Activated B cell treated with CpG ODN at 0.5 μM for 24 hours (primary cell): ENCODE measurements at regions not wholly inside any gene's neighbourhood (a gene's known extent, or its start where the extent isn't known, plus 50 kb on each side); places are given as distances from the start of the nearest gene placed in this dataset.
A peak's percentile ranks its signal among the peaks of the same experiment; 100 is the strongest.

Experiments used
- ATAC-seq: fragments of 200-7000 bp; cut with Tn5 transposase; one replicate; pipeline ENCODE4 v1.10.0; 2021; ENCODE audit warnings: low read depth, mild to moderate bottlenecking, moderate library complexity
- CTCF ChIA-PET: fragments of 350-600 bp; sonication (Branson Sonifier 250); formaldehyde crosslinking; loops from one replicate; lab custom pipeline; 2021; ENCODE audit warnings: antibody characterized with exemption; lab: Charles Lee
- POLR2A ChIA-PET: fragments of 350-600 bp; sonication (Branson Sonifier 250); formaldehyde crosslinking; loops from one replicate; lab custom pipeline; 2021; ENCODE audit warnings: antibody characterized with exemption; lab: Charles Lee
- DNase-seq: peaks from one replicate; pipeline ENCODE4 v3.0.0; 2022
- H3K27ac Mint-ChIP-seq: one replicate; pipeline ENCODE4 v1.8.0; 2020; ENCODE audit warnings: mixed read lengths
- H3K27me3 Mint-ChIP-seq: one replicate; pipeline ENCODE4 v1.8.0; 2021; ENCODE audit warnings: mixed read lengths
- H3K36me3 Mint-ChIP-seq: one replicate; pipeline ENCODE4 v1.8.0; 2021; ENCODE audit warnings: low read depth, mixed read lengths
- H3K4me1 Mint-ChIP-seq: one replicate; pipeline ENCODE4 v1.8.0; 2021; ENCODE audit warnings: mixed read lengths
- H3K4me3 Mint-ChIP-seq: one replicate; pipeline ENCODE4 v1.8.0; 2020; ENCODE audit warnings: mild to moderate bottlenecking, mixed read lengths
- H3K9me3 Mint-ChIP-seq: one replicate; pipeline ENCODE4 v1.8.0; 2020; ENCODE audit warnings: mixed read lengths
- intact Hi-C: fragments of 100-400 bp; cut with micrococcal nuclease; formaldehyde crosslinking; loops from one replicate; pipeline ENCODE4 v1.15.1; 2024
- TF ChIP-seq, protein P1 (sequence below): fragments of 200-600 bp; IDR thresholded peaks from one replicate; pipeline ENCODE4 v1.8.0; 2022; ENCODE audit warnings: antibody characterized with exemption, mild to moderate bottlenecking

DNA sequence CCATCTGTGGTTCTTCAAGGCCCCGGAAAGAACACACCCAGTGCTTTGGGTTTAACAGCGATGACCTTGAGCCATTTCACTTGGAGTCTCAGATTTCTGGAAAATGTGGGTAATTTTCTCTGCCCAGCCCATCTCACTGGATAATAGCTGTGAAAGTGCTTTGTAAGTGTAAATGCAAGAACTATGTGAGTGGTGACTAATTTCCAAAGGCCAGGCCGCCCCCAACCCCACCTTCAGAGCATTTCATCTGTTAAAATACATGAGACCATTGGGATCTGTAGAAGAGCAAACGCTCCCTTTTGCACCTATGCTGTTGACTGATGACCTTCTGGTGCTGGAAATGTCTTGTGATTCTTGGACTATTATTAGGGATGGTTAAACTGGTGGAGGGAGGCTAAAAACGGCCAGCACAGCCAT is 196.8 kb upstream of the LPP start:
- TF ChIP-seq, protein P1, sequence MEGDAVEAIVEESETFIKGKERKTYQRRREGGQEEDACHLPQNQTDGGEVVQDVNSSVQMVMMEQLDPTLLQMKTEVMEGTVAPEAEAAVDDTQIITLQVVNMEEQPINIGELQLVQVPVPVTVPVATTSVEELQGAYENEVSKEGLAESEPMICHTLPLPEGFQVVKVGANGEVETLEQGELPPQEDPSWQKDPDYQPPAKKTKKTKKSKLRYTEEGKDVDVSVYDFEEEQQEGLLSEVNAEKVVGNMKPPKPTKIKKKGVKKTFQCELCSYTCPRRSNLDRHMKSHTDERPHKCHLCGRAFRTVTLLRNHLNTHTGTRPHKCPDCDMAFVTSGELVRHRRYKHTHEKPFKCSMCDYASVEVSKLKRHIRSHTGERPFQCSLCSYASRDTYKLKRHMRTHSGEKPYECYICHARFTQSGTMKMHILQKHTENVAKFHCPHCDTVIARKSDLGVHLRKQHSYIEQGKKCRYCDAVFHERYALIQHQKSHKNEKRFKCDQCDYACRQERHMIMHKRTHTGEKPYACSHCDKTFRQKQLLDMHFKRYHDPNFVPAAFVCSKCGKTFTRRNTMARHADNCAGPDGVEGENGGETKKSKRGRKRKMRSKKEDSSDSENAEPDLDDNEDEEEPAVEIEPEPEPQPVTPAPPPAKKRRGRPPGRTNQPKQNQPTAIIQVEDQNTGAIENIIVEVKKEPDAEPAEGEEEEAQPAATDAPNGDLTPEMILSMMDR: no peak
- POLR2A ChIA-PET: no interaction called here
- Mint-ChIP-seq H3K9me3 (no peaks in the 10 kb centered on the region), H3K4me3 (no peak overlapping the region), H3K36me3 (no peaks in the 10 kb centered on the region), H3K4me1 (peaks cover 15% of the 10 kb centered on the region), H3K27ac (no peak overlapping the region), H3K27me3 (peaks cover 5% of the 10 kb centered on the region)
- CTCF ChIA-PET: no interaction called here
- no peak for DNase-seq
- intact Hi-C loops: no loop called here
- no peak for ATAC-seq

DNA sequence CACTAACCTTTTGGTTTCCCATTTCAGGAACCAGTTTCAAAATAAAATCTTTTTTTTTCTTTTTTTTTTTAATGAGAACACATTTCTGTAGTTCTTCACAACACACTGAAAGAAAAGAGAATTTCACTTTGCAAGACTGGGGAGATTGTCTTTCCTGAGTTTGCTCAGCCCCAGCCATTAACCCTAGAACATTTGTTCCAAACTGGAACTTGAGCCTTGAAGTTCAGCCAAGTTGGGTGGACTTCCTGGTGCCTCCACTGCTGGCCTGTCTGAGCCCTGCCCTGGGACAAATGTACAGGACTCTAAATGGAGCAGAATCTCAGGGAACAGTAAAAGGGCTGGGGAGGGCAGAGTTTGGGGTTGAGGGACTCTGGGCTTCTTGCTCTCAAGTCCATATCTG is 196.4 kb upstream of the LPP start:
- ChIA-PET POLR2A (no interaction called here), CTCF (interaction anchor here (1.0 kb wide), 1 partner anchor 217 kb away, joined by 3 read pairs; no protein-coding TSS in a partner anchor)
- no peak for ATAC-seq
- no peak overlapping the region for H3K27ac Mint-ChIP-seq
- H3K27me3 Mint-ChIP-seq: peaks cover 5% of the 10 kb centered on the region
- intact Hi-C loops: no loop called here
- H3K9me3 Mint-ChIP-seq: no peaks in the 10 kb centered on the region
- no peak for DNase-seq
- H3K4me1 Mint-ChIP-seq: peaks cover 14% of the 10 kb centered on the region
- TF ChIP-seq, protein P1: no peak
- H3K36me3 Mint-ChIP-seq: no peaks in the 10 kb centered on the region
- no peak overlapping the region for H3K4me3 Mint-ChIP-seq

DNA sequence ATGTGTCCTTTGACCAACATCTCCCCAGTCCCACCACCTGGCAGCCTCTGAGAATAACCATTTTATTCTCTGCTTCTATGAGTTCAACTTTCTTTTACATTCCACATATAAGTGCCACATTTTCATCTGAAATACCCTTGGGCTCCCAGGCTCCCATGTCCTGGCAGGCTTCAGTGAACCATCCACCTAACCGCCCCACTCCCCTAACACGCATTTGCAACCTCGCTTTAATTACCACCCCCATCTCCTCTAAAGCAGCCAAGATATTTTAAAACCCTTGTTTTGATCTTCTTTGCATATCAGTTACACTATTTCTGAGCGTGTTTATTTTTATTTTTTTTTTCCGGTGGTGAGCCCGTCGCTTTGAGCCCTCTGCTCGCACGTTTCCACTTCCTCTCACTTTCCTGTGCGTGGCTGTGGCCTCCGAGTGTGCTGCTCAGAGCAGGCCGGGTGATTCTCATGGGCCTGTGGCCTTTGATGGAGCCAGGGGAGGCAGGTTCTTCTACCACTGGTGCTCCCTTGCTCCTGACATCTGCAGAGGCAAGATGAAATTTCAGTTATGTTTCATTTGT is 195.4 kb upstream of the LPP start:
- ChIA-PET POLR2A (interaction anchor here (1.0 kb wide), 1 partner anchor 208 kb away, joined by 3 read pairs; no protein-coding TSS in a partner anchor), CTCF (interaction anchor here (1.0 to 1.4 kb wide), 2 partner anchors 218 kb away, joined by 3 to 5 read pairs; no protein-coding TSS in a partner anchor)
- H3K9me3 Mint-ChIP-seq: no peaks in the 10 kb centered on the region
- ATAC-seq (peak; percentile 85), DNase-seq (no peak)
- H3K27me3 Mint-ChIP-seq: peaks cover 5% of the 10 kb centered on the region
- intact Hi-C loops: loop anchor here (2.0 kb wide), 1 partner anchor 20 kb away; no protein-coding TSS in a partner anchor
- TF ChIP-seq, protein P1: no peak
- H3K4me3 Mint-ChIP-seq: peak overlapping the region; percentile 75
- peaks cover 14% of the 10 kb centered on the region for H3K4me1 Mint-ChIP-seq
- H3K36me3 Mint-ChIP-seq: no peaks in the 10 kb centered on the region
- H3K27ac Mint-ChIP-seq: peak overlapping the region; percentile 25

DNA sequence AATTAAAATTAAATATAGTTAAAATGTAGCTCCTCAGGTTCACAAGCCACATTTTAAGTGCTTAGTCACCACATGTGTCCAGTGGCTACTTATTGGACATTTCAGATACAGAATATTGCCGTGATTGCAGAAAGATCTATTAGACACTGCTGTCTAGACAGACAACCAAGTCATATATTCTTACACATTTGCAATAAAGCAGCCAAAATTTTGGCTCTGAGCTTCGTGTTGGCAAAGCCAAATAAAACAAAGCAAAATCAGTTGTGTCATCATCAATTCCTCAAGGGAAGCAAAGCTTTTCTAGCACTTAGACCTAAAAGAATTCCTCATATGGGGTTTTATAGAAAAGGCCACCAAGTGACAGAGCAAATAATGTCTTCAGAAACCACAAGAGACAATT is 193.1 kb upstream of the LPP start:
- intact Hi-C loops: no loop called here
- ChIA-PET POLR2A (interaction anchor here (0.5 to 0.7 kb wide), 2 partner anchors 18 to 218 kb away, joined by 3 read pairs; no protein-coding TSS in a partner anchor), CTCF (no interaction called here)
- Mint-ChIP-seq H3K4me1 (peaks cover 11% of the 10 kb centered on the region), H3K36me3 (no peaks in the 10 kb centered on the region), H3K4me3 (no peak overlapping the region), H3K9me3 (no peaks in the 10 kb centered on the region), H3K27ac (no peak overlapping the region), H3K27me3 (peaks cover 7% of the 10 kb centered on the region)
- TF ChIP-seq, protein P1: no peak
- DNase-seq (no peak), ATAC-seq (no peak)

DNA sequence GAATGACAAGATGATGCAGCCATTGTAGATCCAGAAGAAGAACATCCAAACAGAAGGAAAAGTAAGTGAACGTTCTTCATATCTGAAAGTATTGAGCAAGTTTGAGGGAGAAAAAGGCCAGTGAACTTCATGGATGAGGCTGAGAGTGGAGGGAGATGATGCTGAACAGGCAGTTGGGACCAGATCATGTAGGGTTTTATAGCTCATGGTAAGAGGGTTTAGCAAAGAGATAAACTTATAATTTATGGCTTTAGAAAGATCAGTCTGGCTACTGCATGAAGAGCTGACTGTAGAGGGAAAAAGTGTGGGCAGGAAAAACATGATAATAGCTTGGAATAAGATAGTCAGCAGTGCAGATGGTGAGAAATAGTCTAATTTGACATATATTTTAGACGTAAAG is 192.6 kb upstream of the LPP start:
- H3K36me3 Mint-ChIP-seq: no peaks in the 10 kb centered on the region
- DNase-seq: no peak
- CTCF ChIA-PET: no interaction called here

More for the DNA sequence above, 192.6 kb upstream of the LPP start:
- Mint-ChIP-seq H3K9me3 (no peaks in the 10 kb centered on the region), H3K4me1 (peaks cover 16% of the 10 kb centered on the region), H3K4me3 (no peak overlapping the region), H3K27me3 (peaks cover 10% of the 10 kb centered on the region), H3K27ac (no peak overlapping the region)
- POLR2A ChIA-PET: interaction anchor here (0.5 kb wide), 1 partner anchor 219 kb away, joined by 3 read pairs; no protein-coding TSS in a partner anchor
- no peak for ATAC-seq
- intact Hi-C loops: no loop called here
- TF ChIP-seq, protein P1: no peak
